ENCODE measurements at regions not wholly inside any gene's neighbourhood (a gene's known extent, or its start where the extent isn't known, plus 50 kb on each side); places are given as distances from the start of the nearest gene placed in this dataset.
"Not testable (repeated sequence)": the region's sequence is repeated elsewhere in the genome, so short reads cannot be mapped to it uniquely, and the experiment has no call there.

- H3K36me3 ChIP-seq (ENCODE audit: control insufficient read depth in 2 of 2, insufficient read depth in 2 of 2, low read length in 2 of 2), result no peaks in the 10 kb centered on the region
- no peaks in the 10 kb centered on the region for H3K4me1 ChIP-seq (ENCODE audit: control insufficient read depth, insufficient read depth, low read length)
- H3K9ac ChIP-seq (ENCODE audit: low read length in 2 of 2), result no peak overlapping the region
- H3K9me3 ChIP-seq (ENCODE audit: control insufficient read depth in 2 of 2, low read length in 2 of 2), result no peaks in the 10 kb centered on the region
- peaks cover 9 to 19% of the 10 kb centered on the region in 2 donors for H3K27me3 ChIP-seq (ENCODE audit: control insufficient read depth in 1 of 2, insufficient read depth in 2 of 2, low read length in 2 of 2)
- no peak overlapping the region for H3K4me3 ChIP-seq (ENCODE audit: low read length in 2 of 2)
- H3K27ac ChIP-seq (ENCODE audit: low read length), result no peak overlapping the region
Measured at GRCh38 chr1:30372792-30373433, 350.5 kb downstream of the MATN1 start.

DNA sequence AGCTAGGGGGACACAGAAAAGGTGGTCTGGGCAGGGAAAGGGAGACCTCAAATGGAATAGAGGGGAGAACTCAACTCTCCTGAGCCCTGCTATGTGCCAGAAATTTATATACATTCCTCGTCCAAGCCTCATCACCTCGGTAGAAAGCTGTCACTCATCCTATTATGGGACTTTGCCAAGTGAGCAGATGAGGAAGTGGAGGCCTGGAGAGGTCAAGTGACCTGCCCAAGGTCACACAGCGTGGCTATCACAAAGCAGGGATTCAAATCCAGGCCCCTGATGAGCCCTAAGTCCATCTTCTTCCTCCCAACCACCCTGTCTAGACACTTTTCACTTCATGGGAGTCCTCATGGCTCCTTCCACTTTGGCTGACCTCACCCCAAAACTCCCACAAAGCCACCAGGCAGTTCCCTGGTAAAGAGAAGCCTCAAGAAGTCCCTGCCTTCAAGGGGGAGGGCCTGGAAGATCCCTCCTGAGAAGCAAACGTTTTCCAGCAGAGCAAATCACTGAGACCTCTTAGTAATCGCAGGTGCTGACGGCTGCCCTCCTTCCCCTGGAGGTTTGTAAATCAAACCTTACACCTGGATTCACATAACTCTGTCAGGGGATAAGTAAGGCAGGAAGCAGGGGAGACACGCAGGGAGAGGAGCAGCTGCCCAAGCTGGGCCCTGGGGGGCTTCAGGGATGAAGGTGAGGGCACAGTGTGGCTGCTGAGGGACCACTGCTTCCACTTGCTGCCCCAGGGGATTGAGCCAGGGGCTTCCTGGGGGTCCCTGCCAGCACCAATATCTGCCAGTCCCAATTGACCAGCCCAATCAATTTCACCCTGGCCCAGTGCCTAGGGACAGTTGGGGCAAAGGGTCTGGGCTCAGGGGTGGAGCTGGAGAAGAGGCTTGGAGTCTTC, 351.2 kb downstream of the MATN1 start:
- Histone ChIP-seq H3K27me3 (ENCODE audit: control insufficient read depth in 1 of 2, insufficient read depth in 2 of 2, low read length in 2 of 2) (peaks cover 9 to 18% of the 10 kb centered on the region in 2 donors), H3K9me3 (ENCODE audit: control insufficient read depth in 2 of 2, low read length in 2 of 2) (no peaks in the 10 kb centered on the region), H3K4me3 (ENCODE audit: low read length in 2 of 2) (no peak overlapping the region), H3K36me3 (ENCODE audit: control insufficient read depth in 2 of 2, insufficient read depth in 2 of 2, low read length in 2 of 2) (no peaks in the 10 kb centered on the region), H3K9ac (ENCODE audit: low read length in 2 of 2) (no peak overlapping the region), H3K4me1 (ENCODE audit: control insufficient read depth, insufficient read depth, low read length) (no peaks in the 10 kb centered on the region), H3K27ac (ENCODE audit: low read length) (no peak overlapping the region)

- Histone ChIP-seq H3K4me1 (ENCODE audit: control insufficient read depth, insufficient read depth, low read length) (no peaks in the 10 kb centered on the region), H3K9me3 (ENCODE audit: control insufficient read depth in 2 of 2, low read length in 2 of 2) (no peaks in the 10 kb centered on the region), H3K36me3 (ENCODE audit: control insufficient read depth in 2 of 2, insufficient read depth in 2 of 2, low read length in 2 of 2) (no peaks in the 10 kb centered on the region), H3K4me3 (ENCODE audit: low read length in 2 of 2) (no peak overlapping the region), H3K27me3 (ENCODE audit: control insufficient read depth in 1 of 2, insufficient read depth in 2 of 2, low read length in 2 of 2) (peaks cover 5 to 11% of the 10 kb centered on the region in 2 donors), H3K9ac (ENCODE audit: low read length in 2 of 2) (no peak overlapping the region), H3K27ac (ENCODE audit: low read length) (no peak overlapping the region)
Measured at GRCh38 chr1:30371179-30371788, 352.1 kb downstream of the MATN1 start.

DNA sequence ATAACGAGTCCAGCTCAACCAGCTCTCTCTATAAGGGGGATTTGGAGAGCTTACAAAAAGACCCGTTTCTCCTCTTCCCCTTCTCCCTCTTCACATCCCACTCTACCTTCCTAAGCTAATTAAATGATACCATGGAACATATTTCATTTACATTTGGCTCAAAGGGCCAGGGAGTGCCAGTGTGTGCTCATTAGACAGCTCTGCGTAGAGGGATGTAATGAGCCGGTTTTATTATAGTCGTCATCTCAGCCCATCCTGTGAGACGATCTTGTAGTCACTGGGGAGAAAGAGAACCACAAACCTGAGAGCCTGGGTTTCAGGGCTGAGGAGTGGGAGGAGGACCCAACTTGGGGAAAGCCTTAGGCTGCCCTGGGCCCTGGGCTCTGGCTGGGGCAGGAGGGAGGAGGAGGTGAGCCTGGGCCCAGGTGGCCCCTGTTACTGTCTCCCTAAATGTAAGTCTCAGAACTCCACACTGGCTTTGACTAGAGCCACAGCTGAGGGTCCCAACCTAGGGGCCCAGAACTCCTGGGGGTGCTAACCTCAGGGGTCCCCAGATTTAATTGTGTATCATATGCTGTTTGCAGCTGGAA, 354.6 kb downstream of the MATN1 start:
- H3K9me3 ChIP-seq (ENCODE audit: control insufficient read depth in 2 of 2, low read length in 2 of 2), result no peaks in the 10 kb centered on the region
- no peak overlapping the region for H3K27ac ChIP-seq (ENCODE audit: low read length)
- H3K4me1 ChIP-seq (ENCODE audit: control insufficient read depth, insufficient read depth, low read length), result no peaks in the 10 kb centered on the region
- H3K9ac ChIP-seq (ENCODE audit: low read length in 2 of 2), result no peak overlapping the region
- H3K36me3 ChIP-seq (ENCODE audit: control insufficient read depth in 2 of 2, insufficient read depth in 2 of 2, low read length in 2 of 2), result no peaks in the 10 kb centered on the region
- H3K27me3 ChIP-seq (ENCODE audit: control insufficient read depth in 1 of 2, insufficient read depth in 2 of 2, low read length in 2 of 2), result peaks cover 2 to 10% of the 10 kb centered on the region in 2 donors
- H3K4me3 ChIP-seq (ENCODE audit: low read length in 2 of 2), result no peak overlapping the region

GRCh38 chr1:30366911-30367310, 356.5 kb downstream of the MATN1 start:
- H3K9ac ChIP-seq (ENCODE audit: low read length in 2 of 2), result no peak overlapping the region
- H3K36me3 ChIP-seq (ENCODE audit: control insufficient read depth in 2 of 2, insufficient read depth in 2 of 2, low read length in 2 of 2), result no peaks in the 10 kb centered on the region
- H3K27ac ChIP-seq (ENCODE audit: low read length), result no peak overlapping the region
- no peaks in the 10 kb centered on the region for H3K4me1 ChIP-seq (ENCODE audit: control insufficient read depth, insufficient read depth, low read length)
- peaks cover 7 to 10% of the 10 kb centered on the region in 2 donors for H3K27me3 ChIP-seq (ENCODE audit: control insufficient read depth in 1 of 2, insufficient read depth in 2 of 2, low read length in 2 of 2)
- H3K4me3 ChIP-seq (ENCODE audit: low read length in 2 of 2), result no peak overlapping the region
- no peaks in the 10 kb centered on the region for H3K9me3 ChIP-seq (ENCODE audit: control insufficient read depth in 2 of 2, low read length in 2 of 2)

DNA sequence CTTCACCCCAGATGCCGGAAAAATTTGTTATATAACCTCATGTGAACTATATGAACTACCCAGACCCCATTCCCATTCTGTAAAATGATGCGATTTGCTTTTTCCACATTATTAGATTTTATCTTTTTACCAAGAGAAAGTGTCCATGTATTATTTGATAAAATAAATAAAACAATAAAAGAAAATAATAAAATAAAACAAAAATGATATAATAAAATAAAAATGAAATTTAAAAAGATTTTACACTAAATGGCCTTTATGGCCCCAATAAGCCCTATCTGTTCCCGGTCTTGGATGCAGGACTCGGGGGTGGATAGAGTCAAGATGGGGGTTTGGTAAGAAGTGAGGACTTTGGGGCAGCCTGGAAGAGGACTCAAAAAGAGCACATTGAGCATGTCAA, 357.2 kb downstream of the MATN1 start:
- Histone ChIP-seq H3K4me3 (ENCODE audit: low read length in 2 of 2) (no peak overlapping the region), H3K27me3 (ENCODE audit: control insufficient read depth in 1 of 2, insufficient read depth in 2 of 2, low read length in 2 of 2) (peaks cover 7 to 10% of the 10 kb centered on the region in 2 donors), H3K36me3 (ENCODE audit: control insufficient read depth in 2 of 2, insufficient read depth in 2 of 2, low read length in 2 of 2) (no peaks in the 10 kb centered on the region), H3K4me1 (ENCODE audit: control insufficient read depth, insufficient read depth, low read length) (no peaks in the 10 kb centered on the region), H3K9ac (ENCODE audit: low read length in 2 of 2) (no peak overlapping the region), H3K27ac (ENCODE audit: low read length) (no peak overlapping the region), H3K9me3 (ENCODE audit: control insufficient read depth in 2 of 2, low read length in 2 of 2) (no peaks in the 10 kb centered on the region)

GRCh38 chr1:30365596-30365995, 357.8 kb downstream of the MATN1 start:
- Histone ChIP-seq H3K27me3 (ENCODE audit: control insufficient read depth in 1 of 2, insufficient read depth in 2 of 2, low read length in 2 of 2) (peaks cover 7% of the 10 kb centered on the region in 2 donors), H3K9me3 (ENCODE audit: control insufficient read depth in 2 of 2, low read length in 2 of 2) (no peaks in the 10 kb centered on the region), H3K9ac (ENCODE audit: low read length in 2 of 2) (no peak overlapping the region), H3K36me3 (ENCODE audit: control insufficient read depth in 2 of 2, insufficient read depth in 2 of 2, low read length in 2 of 2) (no peaks in the 10 kb centered on the region), H3K4me1 (ENCODE audit: control insufficient read depth, insufficient read depth, low read length) (no peaks in the 10 kb centered on the region), H3K27ac (ENCODE audit: low read length) (no peak overlapping the region), H3K4me3 (ENCODE audit: low read length in 2 of 2) (no peak overlapping the region)

DNA sequence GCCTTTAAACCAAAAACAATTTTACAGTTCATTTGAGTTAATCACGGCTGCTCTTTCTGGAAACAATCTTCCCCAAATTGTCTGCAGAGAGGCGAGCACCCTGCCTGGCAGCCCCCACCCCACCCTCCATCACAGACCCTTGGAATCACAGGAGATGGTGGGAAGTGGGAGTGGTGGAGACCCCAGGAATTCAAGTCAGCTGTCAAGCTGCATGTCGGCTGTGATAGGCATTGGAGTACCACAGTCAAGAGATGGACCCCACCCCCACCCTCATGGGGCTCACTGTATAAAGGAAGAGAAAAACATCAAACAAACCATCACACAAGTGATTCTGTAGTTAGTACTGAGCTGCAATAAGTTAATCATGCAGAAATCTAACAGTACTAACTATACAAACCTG, 360.4 kb downstream of the MATN1 start:
- no peaks in the 10 kb centered on the region for H3K36me3 ChIP-seq (ENCODE audit: control insufficient read depth in 2 of 2, insufficient read depth in 2 of 2, low read length in 2 of 2)
- no peak overlapping the region for H3K27ac ChIP-seq (ENCODE audit: low read length)
- H3K4me3 ChIP-seq (ENCODE audit: low read length in 2 of 2), result no peak overlapping the region
- H3K9me3 ChIP-seq (ENCODE audit: control insufficient read depth in 2 of 2, low read length in 2 of 2), result no peaks in the 10 kb centered on the region
- no peak overlapping the region for H3K9ac ChIP-seq (ENCODE audit: low read length in 2 of 2)
- H3K4me1 ChIP-seq (ENCODE audit: control insufficient read depth, insufficient read depth, low read length), result no peaks in the 10 kb centered on the region
- peaks cover 6 to 10% of the 10 kb centered on the region in 2 donors for H3K27me3 ChIP-seq (ENCODE audit: control insufficient read depth in 1 of 2, insufficient read depth in 2 of 2, low read length in 2 of 2)

GRCh38 chr1:30362603-30362990, 360.8 kb downstream of the MATN1 start:
- peaks cover 6 to 10% of the 10 kb centered on the region in 2 donors for H3K27me3 ChIP-seq (ENCODE audit: control insufficient read depth in 1 of 2, insufficient read depth in 2 of 2, low read length in 2 of 2)
- no peaks in the 10 kb centered on the region for H3K36me3 ChIP-seq (ENCODE audit: control insufficient read depth in 2 of 2, insufficient read depth in 2 of 2, low read length in 2 of 2)
- no peaks in the 10 kb centered on the region for H3K9me3 ChIP-seq (ENCODE audit: control insufficient read depth in 2 of 2, low read length in 2 of 2)
- H3K4me1 ChIP-seq (ENCODE audit: control insufficient read depth, insufficient read depth, low read length), result no peaks in the 10 kb centered on the region
- no peak overlapping the region for H3K4me3 ChIP-seq (ENCODE audit: low read length in 2 of 2)
- no peak overlapping the region for H3K27ac ChIP-seq (ENCODE audit: low read length)
- no peak overlapping the region for H3K9ac ChIP-seq (ENCODE audit: low read length in 2 of 2)

DNA sequence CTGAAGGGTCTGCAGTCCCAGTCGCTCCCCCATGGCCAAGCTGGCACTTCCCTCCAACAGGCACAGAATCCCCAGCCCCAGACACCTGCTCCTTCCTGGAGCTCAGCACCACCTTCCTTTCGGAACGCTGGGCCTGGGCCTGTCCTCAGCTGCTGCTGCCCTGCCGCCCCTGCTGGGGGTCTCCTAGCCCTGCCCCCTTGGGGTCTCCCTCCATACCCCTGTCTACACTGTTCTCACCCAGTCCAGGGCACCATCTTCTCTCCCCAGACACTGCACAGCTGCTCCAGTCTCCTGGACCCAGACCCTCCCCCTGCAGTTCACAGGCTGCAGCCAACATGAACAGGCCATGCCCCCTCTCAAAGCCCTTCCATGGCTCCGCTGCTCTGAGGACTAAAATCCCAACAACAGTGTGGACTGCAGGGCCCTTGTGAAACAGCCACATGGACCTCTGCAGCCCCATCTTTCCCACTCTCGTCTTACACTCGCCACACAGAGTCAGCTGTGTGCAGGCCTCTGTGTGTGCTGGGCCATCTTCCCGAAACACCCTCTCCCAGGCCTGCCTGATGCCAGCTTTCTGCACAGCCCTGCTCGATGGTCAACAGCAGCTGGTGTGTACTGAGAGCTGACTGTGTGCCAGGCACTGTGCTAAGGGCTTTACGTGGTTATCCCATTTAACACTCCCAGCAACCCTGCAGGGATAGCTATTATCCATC, 361.3 kb downstream of the MATN1 start:
- not testable (repeated sequence) for H3K9ac ChIP-seq (ENCODE audit: low read length in 2 of 2); H3K4me3 ChIP-seq (ENCODE audit: low read length in 2 of 2); H3K27ac ChIP-seq (ENCODE audit: low read length); H3K36me3 ChIP-seq (ENCODE audit: control insufficient read depth in 2 of 2, insufficient read depth in 2 of 2, low read length in 2 of 2); H3K9me3 ChIP-seq (ENCODE audit: control insufficient read depth in 2 of 2, low read length in 2 of 2); H3K4me1 ChIP-seq (ENCODE audit: control insufficient read depth, insufficient read depth, low read length); H3K27me3 ChIP-seq (ENCODE audit: control insufficient read depth in 1 of 2, insufficient read depth in 2 of 2, low read length in 2 of 2)
